ENCODE measurements at regions not wholly inside any gene's neighbourhood (a gene's known extent, or its start where the extent isn't known, plus 50 kb on each side); places are given as distances from the start of the nearest gene placed in this dataset.

DNA sequence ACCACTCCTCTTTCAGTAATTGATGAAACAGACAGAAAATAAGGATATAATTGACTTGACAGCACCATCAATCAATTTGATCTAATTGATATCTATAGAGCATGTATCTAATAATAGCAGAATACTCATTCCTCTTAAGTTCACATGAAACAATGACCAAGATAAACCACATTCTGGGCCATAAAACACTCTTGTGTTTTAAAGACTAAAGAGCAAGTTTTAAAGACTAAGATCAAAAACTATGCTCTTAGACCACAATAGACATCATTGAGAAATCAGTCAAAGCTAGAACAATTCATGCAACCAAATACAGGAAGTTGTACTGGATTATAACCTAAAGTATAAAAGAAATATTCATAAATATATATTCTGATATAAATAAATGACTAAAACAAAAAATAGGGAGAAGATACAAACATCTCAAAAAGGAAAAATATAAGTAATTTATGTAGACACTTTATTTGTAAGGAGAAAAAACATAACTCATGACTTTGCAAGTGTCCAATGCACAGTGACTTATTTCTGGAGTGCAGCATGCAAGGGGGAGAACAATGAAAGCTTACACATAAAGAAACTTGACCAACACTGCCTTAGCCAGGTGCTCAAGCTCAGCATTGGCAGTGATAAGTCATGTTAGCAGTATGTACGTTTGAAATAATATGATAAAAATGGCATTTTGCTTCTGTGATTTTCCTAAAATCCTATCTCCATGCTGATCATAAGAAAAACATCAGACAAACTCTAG lies 312.7 kb upstream of the IGFBP3 start:
- TF ChIP-seq, protein P1, sequence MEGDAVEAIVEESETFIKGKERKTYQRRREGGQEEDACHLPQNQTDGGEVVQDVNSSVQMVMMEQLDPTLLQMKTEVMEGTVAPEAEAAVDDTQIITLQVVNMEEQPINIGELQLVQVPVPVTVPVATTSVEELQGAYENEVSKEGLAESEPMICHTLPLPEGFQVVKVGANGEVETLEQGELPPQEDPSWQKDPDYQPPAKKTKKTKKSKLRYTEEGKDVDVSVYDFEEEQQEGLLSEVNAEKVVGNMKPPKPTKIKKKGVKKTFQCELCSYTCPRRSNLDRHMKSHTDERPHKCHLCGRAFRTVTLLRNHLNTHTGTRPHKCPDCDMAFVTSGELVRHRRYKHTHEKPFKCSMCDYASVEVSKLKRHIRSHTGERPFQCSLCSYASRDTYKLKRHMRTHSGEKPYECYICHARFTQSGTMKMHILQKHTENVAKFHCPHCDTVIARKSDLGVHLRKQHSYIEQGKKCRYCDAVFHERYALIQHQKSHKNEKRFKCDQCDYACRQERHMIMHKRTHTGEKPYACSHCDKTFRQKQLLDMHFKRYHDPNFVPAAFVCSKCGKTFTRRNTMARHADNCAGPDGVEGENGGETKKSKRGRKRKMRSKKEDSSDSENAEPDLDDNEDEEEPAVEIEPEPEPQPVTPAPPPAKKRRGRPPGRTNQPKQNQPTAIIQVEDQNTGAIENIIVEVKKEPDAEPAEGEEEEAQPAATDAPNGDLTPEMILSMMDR (IDR thresholded peaks at IDR 0.05), result no peak
- no peak for TF ChIP-seq POLR2A (IDR thresholded peaks at IDR 0.05)

All from heart left ventricle (tissue), 13 donors.